GM06990 (cell line): ENCODE measurements at regions not wholly inside any gene's neighbourhood (a gene's known extent, or its start where the extent isn't known, plus 50 kb on each side); places are given as distances from the start of the nearest gene placed in this dataset.

Experiments
- DNase-seq: peaks from one replicate; pipeline ENCODE4 v3.0.0-alpha.2; 2011; ENCODE audit not compliant: insufficient read length; ENCODE audit errors: extremely low read depth
- H3K27me3 ChIP-seq: replicated peaks from 2 replicates; pipeline ENCODE4 v1.6.0; 2011; ENCODE audit warnings: low read length; ENCODE audit not compliant: control insufficient read depth, insufficient read depth
- H3K36me3 ChIP-seq: 2 replicates; pipeline ENCODE4 v1.5.1; 2011; ENCODE audit warnings: low read length; ENCODE audit not compliant: control insufficient read depth, insufficient read depth
- H3K4me3 ChIP-seq: replicated peaks from 2 replicates; pipeline ENCODE4 v1.5.1; 2011; ENCODE audit warnings: low read depth, mild to moderate bottlenecking, control low read depth, low read length
- CTCF ChIP-seq: IDR thresholded peaks from 2 replicates; pipeline ENCODE4 v1.5.1; 2011; ENCODE audit warnings: low read length, control low read depth, mild to moderate bottlenecking, inconsistent platforms; ENCODE audit not compliant: insufficient read depth, poor library complexity, severe bottlenecking

- Histone ChIP-seq H3K36me3 (no peaks in the 10 kb centered on the region), H3K27me3 (no peaks in the 10 kb centered on the region), H3K4me3 (no peak overlapping the region)
- TF ChIP-seq CTCF: no peak
- DNase-seq: no peak
Measured at GRCh38 chr5:173741087-173741486, 124.6 kb upstream of the BOD1 start.

- no peaks in the 10 kb centered on the region for H3K36me3 ChIP-seq
- no peak overlapping the region for H3K4me3 ChIP-seq
- TF ChIP-seq CTCF: no peak
- no peaks in the 10 kb centered on the region for H3K27me3 ChIP-seq
- DNase-seq: peak; percentile 43
Measured at GRCh38 chr5:173741729-173742431, 125.4 kb upstream of the BOD1 start.

- Histone ChIP-seq H3K36me3 (no peaks in the 10 kb centered on the region), H3K4me3 (no peak overlapping the region), H3K27me3 (no peaks in the 10 kb centered on the region)
- no peak for DNase-seq
- TF ChIP-seq CTCF: no peak
Measured at GRCh38 chr5:173742432-173742816, 126.0 kb upstream of the BOD1 start.

- H3K36me3 ChIP-seq: no peaks in the 10 kb centered on the region
- no peak overlapping the region for H3K4me3 ChIP-seq
- peak; percentile 66 for DNase-seq
- no peaks in the 10 kb centered on the region for H3K27me3 ChIP-seq
- TF ChIP-seq CTCF: no peak
Measured at GRCh38 chr5:173743641-173744343, 127.3 kb upstream of the BOD1 start.

GRCh38 chr5:173744551-173744950, 128.1 kb upstream of the BOD1 start:
- no peak for DNase-seq
- H3K4me3 ChIP-seq: no peak overlapping the region
- TF ChIP-seq CTCF: no peak
- H3K27me3 ChIP-seq: no peaks in the 10 kb centered on the region
- H3K36me3 ChIP-seq: no peaks in the 10 kb centered on the region
